ENCODE measurements at regions not wholly inside any gene's neighbourhood (a gene's known extent, or its start where the extent isn't known, plus 50 kb on each side); places are given as distances from the start of the nearest gene placed in this dataset.

GRCh38 chr4:171015441-171015840 is 797.8 kb upstream of the GALNTL6 start (continued):
- TF ChIP-seq CHD7 (IDR thresholded peaks at IDR 0.05; ENCODE audit: insufficient replicate concordance, low read length) (no peak), ASH2L (IDR thresholded peaks at IDR 0.05; ENCODE audit: low read length) (no peak), CTCF (IDR thresholded peaks at IDR 0.05; ENCODE audit: control extremely low read depth in 1 of 3, insufficient read depth in 1 of 3, low read depth in 1 of 3, low read length in 3 of 3) (no peak), SP1 (IDR thresholded peaks at IDR 0.05; ENCODE audit: low read depth, low read length) (no peak), POLR2AphosphoS5 (IDR thresholded peaks at IDR 0.05; ENCODE audit: low read depth, low read length) (no peak)
